ENCODE measurements at regions not wholly inside any gene's neighbourhood (a gene's known extent, or its start where the extent isn't known, plus 50 kb on each side); places are given as distances from the start of the nearest gene placed in this dataset.

GRCh38 chr7:46671108-46671769, 750.2 kb upstream of the IGFBP3 start:
- ChIA-PET POLR2A (no interaction called here), CTCF (no interaction called here)
- no peak for DNase-seq (ENCODE audit: extremely low spot score)
- TF ChIP-seq ARNT (IDR thresholded peaks at IDR 0.05) = no peak
- no peak for TF ChIP-seq FOXM1 (IDR thresholded peaks at IDR 0.05; ENCODE audit: borderline replicate concordance)
- TF ChIP-seq ZNF384 (IDR thresholded peaks at IDR 0.05) = no peak
- TF ChIP-seq FOXA1 (IDR thresholded peaks at IDR 0.05) = no peak
- TF ChIP-seq TARDBP (IDR thresholded peaks at IDR 0.05) = no peak
- TF ChIP-seq SUZ12 (IDR thresholded peaks at IDR 0.05) = no peak
- TF ChIP-seq PKNOX1 (IDR thresholded peaks at IDR 0.05) = no peak
- no peak for TF ChIP-seq FOXK2 (IDR thresholded peaks at IDR 0.05)
- TF ChIP-seq NFRKB (IDR thresholded peaks at IDR 0.05) = no peak
- TF ChIP-seq LEF1 (IDR thresholded peaks at IDR 0.05; ENCODE audit: borderline replicate concordance) = no peak

- DNase-seq (ENCODE audit: extremely low spot score) = no peak
- no peak for TF ChIP-seq ZNF384 (IDR thresholded peaks at IDR 0.05)
- no peak for TF ChIP-seq PKNOX1 (IDR thresholded peaks at IDR 0.05)
- TF ChIP-seq L3MBTL2 (conservative IDR thresholded peaks at IDR 0.05) = no peak
- no peak for TF ChIP-seq HDGF (IDR thresholded peaks at IDR 0.05; ENCODE audit: borderline replicate concordance)
- TF ChIP-seq SP1 (IDR thresholded peaks at IDR 0.05) = no peak
- ChIA-PET POLR2A (no interaction called here), CTCF (no interaction called here)
Measured at GRCh38 chr7:46669028-46669427, 748.0 kb upstream of the IGFBP3 start.

GRCh38 chr7:46664453-46664852, 743.4 kb upstream of the IGFBP3 start:
- CTCF ChIA-PET = no interaction called here

GRCh38 chr7:46663025-46663424, 742.0 kb upstream of the IGFBP3 start:
- CTCF ChIA-PET = no interaction called here
- TF ChIP-seq NFRKB (IDR thresholded peaks at IDR 0.05) (no peak), ARNT (IDR thresholded peaks at IDR 0.05) (no peak), L3MBTL2 (conservative IDR thresholded peaks at IDR 0.05) (no peak), PKNOX1 (IDR thresholded peaks at IDR 0.05) (no peak), LEF1 (IDR thresholded peaks at IDR 0.05; ENCODE audit: borderline replicate concordance) (no peak), HDGF (IDR thresholded peaks at IDR 0.05; ENCODE audit: borderline replicate concordance) (no peak), FOXK2 (IDR thresholded peaks at IDR 0.05) (no peak), SUZ12 (IDR thresholded peaks at IDR 0.05) (no peak), ZNF384 (IDR thresholded peaks at IDR 0.05) (no peak), TARDBP (IDR thresholded peaks at IDR 0.05) (no peak)
- no peak for DNase-seq (ENCODE audit: extremely low spot score)
- POLR2A ChIA-PET = no interaction called here

More at GRCh38 chr7:46664453-46664852, 743.4 kb upstream of the IGFBP3 start:
- TF ChIP-seq SUZ12 (IDR thresholded peaks at IDR 0.05) = no peak
- no peak for TF ChIP-seq ARNT (IDR thresholded peaks at IDR 0.05)
- TF ChIP-seq PKNOX1 (IDR thresholded peaks at IDR 0.05) = no peak
- no peak for TF ChIP-seq BHLHE40 (IDR thresholded peaks at IDR 0.05; ENCODE audit: borderline replicate concordance)
- no peak for TF ChIP-seq SP1 (IDR thresholded peaks at IDR 0.05)
- no peak for TF ChIP-seq ELF4 (IDR thresholded peaks at IDR 0.05)
- TF ChIP-seq L3MBTL2 (conservative IDR thresholded peaks at IDR 0.05) = no peak
- no peak for TF ChIP-seq TARDBP (IDR thresholded peaks at IDR 0.05)
- TF ChIP-seq FOXK2 (IDR thresholded peaks at IDR 0.05) = no peak
- TF ChIP-seq CTBP1 (IDR thresholded peaks at IDR 0.05; ENCODE audit: borderline replicate concordance) = no peak
- no peak for TF ChIP-seq ZNF384 (IDR thresholded peaks at IDR 0.05)
- TF ChIP-seq LEF1 (IDR thresholded peaks at IDR 0.05; ENCODE audit: borderline replicate concordance) = no peak
- no peak for TF ChIP-seq HDGF (IDR thresholded peaks at IDR 0.05; ENCODE audit: borderline replicate concordance)
- no peak for TF ChIP-seq FOXM1 (IDR thresholded peaks at IDR 0.05; ENCODE audit: borderline replicate concordance)
- DNase-seq (ENCODE audit: extremely low spot score) = no peak
- POLR2A ChIA-PET = no interaction called here

- CTCF ChIA-PET = no interaction called here
- POLR2A ChIA-PET = no interaction called here
- DNase-seq (ENCODE audit: extremely low spot score) = no peak
- no peak for TF ChIP-seq FOXA1 (IDR thresholded peaks at IDR 0.05)
- TF ChIP-seq CTBP1 (IDR thresholded peaks at IDR 0.05; ENCODE audit: borderline replicate concordance) = no peak
- TF ChIP-seq NFRKB (IDR thresholded peaks at IDR 0.05) = no peak
Measured at GRCh38 chr7:46661431-46661830, 740.4 kb upstream of the IGFBP3 start.

GRCh38 chr7:46660402-46660980, 739.4 kb upstream of the IGFBP3 start:
- POLR2A ChIA-PET = no interaction called here

More at GRCh38 chr7:46660402-46660980, 739.4 kb upstream of the IGFBP3 start:
- CTCF ChIA-PET = no interaction called here
- no peak for DNase-seq (ENCODE audit: extremely low spot score)
- TF ChIP-seq HDGF (IDR thresholded peaks at IDR 0.05; ENCODE audit: borderline replicate concordance) (no peak), L3MBTL2 (conservative IDR thresholded peaks at IDR 0.05) (no peak), NFRKB (IDR thresholded peaks at IDR 0.05) (no peak)

Data from HEK293T (cell line).